CD8-positive, alpha-beta memory T cell (primary cell): ENCODE measurements at regions not wholly inside any gene's neighbourhood (a gene's known extent, or its start where the extent isn't known, plus 50 kb on each side); places are given as distances from the start of the nearest gene placed in this dataset.
"Not testable (repeated sequence)": the region's sequence is repeated elsewhere in the genome, so short reads cannot be mapped to it uniquely, and the experiment has no call there.

Experiments used
- CTCF ChIA-PET: fragments of 350-600 bp; sonication (Branson Sonifier 250); formaldehyde crosslinking; loops from one replicate; lab custom pipeline; 2021; ENCODE audit warnings: antibody characterized with exemption; lab: Charles Lee
- POLR2A ChIA-PET: fragments of 350-600 bp; sonication (Branson Sonifier 250); formaldehyde crosslinking; loops from one replicate; lab custom pipeline; 2021; ENCODE audit warnings: antibody characterized with exemption; lab: Charles Lee
- DNase-seq, 5 donors: peaks; one replicate each; pipeline versions ENCODE4 v3.0.0 to v3.0.0-alpha.2; 2020 to 2022; ENCODE audit warnings: mixed read lengths in 1 of 5
- H3K27ac ChIP-seq: one replicate; pipeline ENCODE4 v1.7.0; 2013; ENCODE audit warnings: low read depth, mild to moderate bottlenecking, low read length, moderate library complexity
- H3K27me3 ChIP-seq: 2 replicates; pipeline ENCODE4 v1.7.0; 2013; ENCODE audit warnings: low read length, mild to moderate bottlenecking; ENCODE audit not compliant: insufficient read depth, poor library complexity, severe bottlenecking
- H3K36me3 ChIP-seq: 2 replicates; pipeline ENCODE4 v1.7.0; 2013; ENCODE audit warnings: mild to moderate bottlenecking, low read length, moderate library complexity; ENCODE audit not compliant: insufficient read depth
- H3K4me1 ChIP-seq: 2 replicates; pipeline ENCODE4 v1.7.0; 2013; ENCODE audit warnings: mild to moderate bottlenecking, low read length, moderate library complexity; ENCODE audit not compliant: insufficient read depth
- H3K4me3 ChIP-seq: 2 replicates; pipeline ENCODE4 v1.7.0; 2013; ENCODE audit warnings: mild to moderate bottlenecking, low read length
- H3K9me3 ChIP-seq: 2 replicates; pipeline ENCODE4 v1.7.0; 2013; ENCODE audit warnings: mild to moderate bottlenecking, low read length
- H3K27ac Mint-ChIP-seq, 8 donors: one replicate each; pipeline ENCODE4 v1.8.0; 2020 to 2021; ENCODE audit warnings: mixed read lengths in 8 of 8, mild to moderate bottlenecking in 6 of 8, inconsistent platforms in 3 of 8, moderate library complexity in 3 of 8
- H3K27me3 Mint-ChIP-seq, 2 donors: one replicate each; pipeline ENCODE4 v1.8.0; 2020 to 2021; ENCODE audit warnings: mixed read lengths in 2 of 2, mild to moderate bottlenecking in 1 of 2, moderate library complexity in 1 of 2
- H3K36me3 Mint-ChIP-seq, 3 donors: one replicate each; pipeline ENCODE4 v1.8.0; 2020 to 2021; ENCODE audit warnings: mixed read lengths in 3 of 3, inconsistent platforms in 1 of 3, mild to moderate bottlenecking in 1 of 3
- H3K4me1 Mint-ChIP-seq, 3 donors: one replicate each; pipeline ENCODE4 v1.8.0; 2020 to 2021; ENCODE audit warnings: mixed read lengths in 3 of 3, inconsistent platforms in 1 of 3, mild to moderate bottlenecking in 1 of 3
- H3K4me3 Mint-ChIP-seq, 7 donors: one replicate each; pipeline ENCODE4 v1.8.0; 2020 to 2021; ENCODE audit warnings: mixed read lengths in 7 of 7, mild to moderate bottlenecking in 6 of 7, moderate library complexity in 4 of 7, inconsistent platforms in 2 of 7
- H3K9me3 Mint-ChIP-seq, 5 donors: one replicate each; pipeline ENCODE4 v1.8.0; 2020 to 2022; ENCODE audit warnings: mixed read lengths in 5 of 5, mild to moderate bottlenecking in 3 of 5, moderate library complexity in 2 of 5, inconsistent platforms in 1 of 5

DNA sequence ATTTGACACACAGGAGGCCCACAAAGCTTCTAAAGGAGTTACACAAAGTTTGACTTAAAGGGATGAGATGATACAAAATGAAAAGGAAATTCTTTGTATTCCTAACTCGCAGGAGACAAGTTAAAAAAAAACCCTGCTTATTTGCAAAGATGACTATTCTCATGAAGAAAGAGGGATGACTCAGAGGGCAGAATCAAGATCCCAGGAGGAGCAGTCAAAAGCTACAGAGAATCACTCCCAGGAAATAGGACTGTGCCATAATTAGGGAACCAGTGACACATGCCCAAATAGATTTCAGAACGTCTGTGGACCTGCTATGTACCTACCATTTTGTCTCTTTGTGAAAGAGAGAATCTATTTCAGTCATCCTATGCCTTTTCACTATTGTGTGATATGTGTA is 103.5 kb upstream of the ARRDC3 start:
- H3K9me3 Mint-ChIP-seq = no peaks in the 10 kb centered on the region
- H3K27me3 ChIP-seq = no peaks in the 10 kb centered on the region
- H3K36me3 Mint-ChIP-seq = peaks cover 0 to 15% (median 0%) of the 10 kb centered on the region in 3 donors
- H3K4me3 ChIP-seq = no peak overlapping the region
- no peak overlapping the region for H3K4me3 Mint-ChIP-seq
- ChIA-PET POLR2A (no interaction called here), CTCF (no interaction called here)
- no peaks in the 10 kb centered on the region for H3K4me1 ChIP-seq
- H3K27ac ChIP-seq = no peak overlapping the region
- H3K4me1 Mint-ChIP-seq = peaks cover 4 to 8% (median 7%) of the 10 kb centered on the region in 3 donors
- no peaks in the 10 kb centered on the region for H3K36me3 ChIP-seq
- DNase-seq = no peak
- no peaks in the 10 kb centered on the region for H3K9me3 ChIP-seq
- H3K27ac Mint-ChIP-seq = no peak overlapping the region
- H3K27me3 Mint-ChIP-seq = peaks cover 2 to 8% of the 10 kb centered on the region in 2 donors

DNA sequence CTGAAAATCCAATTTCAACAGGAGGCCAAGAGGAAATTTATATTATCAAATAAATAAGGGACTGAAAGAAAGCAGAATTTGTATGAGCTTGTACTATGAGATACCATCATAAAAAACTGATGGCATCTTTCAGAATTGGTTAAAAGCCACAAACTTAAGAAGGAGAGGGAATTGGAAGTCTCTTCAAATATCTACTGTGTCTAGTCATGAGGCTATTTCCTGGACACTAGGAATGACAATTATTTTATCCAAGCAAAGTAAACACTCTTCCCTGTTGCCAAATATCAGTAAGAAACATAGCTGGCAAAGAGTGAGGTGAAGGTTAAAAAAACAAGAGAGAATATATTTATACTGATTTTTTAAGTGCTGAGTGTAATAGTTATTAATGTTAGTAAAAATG is 101.5 kb upstream of the ARRDC3 start:
- Histone ChIP-seq H3K27me3 (no peaks in the 10 kb centered on the region), H3K9me3 (no peaks in the 10 kb centered on the region), H3K36me3 (no peaks in the 10 kb centered on the region), H3K4me3 (no peak overlapping the region), H3K4me1 (no peaks in the 10 kb centered on the region), H3K27ac (no peak overlapping the region)
- POLR2A ChIA-PET = no interaction called here
- peaks cover 0 to 19% (median 0%) of the 10 kb centered on the region in 3 donors for H3K36me3 Mint-ChIP-seq
- CTCF ChIA-PET = no interaction called here
- H3K27me3 Mint-ChIP-seq = peaks cover 2 to 8% of the 10 kb centered on the region in 2 donors
- no peak overlapping the region for H3K4me3 Mint-ChIP-seq
- no peak overlapping the region for H3K27ac Mint-ChIP-seq
- DNase-seq = no peak
- H3K9me3 Mint-ChIP-seq = no peaks in the 10 kb centered on the region
- peaks cover 2 to 6% (median 3%) of the 10 kb centered on the region in 3 donors for H3K4me1 Mint-ChIP-seq

DNA sequence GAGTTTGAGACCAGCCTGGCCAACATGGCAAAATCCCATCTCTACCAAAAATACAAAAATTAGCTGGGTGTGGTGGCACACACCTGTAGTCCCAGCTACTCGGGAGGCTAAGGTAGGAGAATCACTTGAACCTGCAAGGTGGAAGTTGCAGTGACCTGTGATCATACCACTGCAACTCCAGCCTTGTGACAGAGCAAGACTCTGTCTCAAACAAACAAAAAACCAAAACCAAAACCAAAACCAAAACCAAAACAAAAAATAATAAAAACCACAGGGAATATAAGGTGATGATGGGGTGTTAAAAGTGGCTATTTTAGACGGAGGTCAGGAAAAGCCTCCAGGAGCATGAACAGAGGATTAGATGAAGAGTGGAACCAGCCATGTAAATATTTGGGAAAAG is 96.3 kb upstream of the ARRDC3 start:
- H3K9me3 Mint-ChIP-seq, H3K27me3 Mint-ChIP-seq, CTCF ChIA-PET, H3K27ac ChIP-seq, DNase-seq, POLR2A ChIA-PET, H3K36me3 ChIP-seq, H3K4me3 ChIP-seq, H3K9me3 ChIP-seq, H3K4me1 ChIP-seq, H3K27me3 ChIP-seq: not testable (repeated sequence)
- H3K36me3 Mint-ChIP-seq = peaks cover 0 to 14% (median 0%) of the 10 kb centered on the region in 3 donors
- peaks cover 8 to 13% (median 8%) of the 10 kb centered on the region in 3 donors for H3K4me1 Mint-ChIP-seq
- H3K27ac Mint-ChIP-seq = peak overlapping the region in 4 of 8 donors; percentile 13 to 84 (median 62)
- peak overlapping the region in 3 of 7 donors; percentile 23 to 35 (median 27) for H3K4me3 Mint-ChIP-seq

DNA sequence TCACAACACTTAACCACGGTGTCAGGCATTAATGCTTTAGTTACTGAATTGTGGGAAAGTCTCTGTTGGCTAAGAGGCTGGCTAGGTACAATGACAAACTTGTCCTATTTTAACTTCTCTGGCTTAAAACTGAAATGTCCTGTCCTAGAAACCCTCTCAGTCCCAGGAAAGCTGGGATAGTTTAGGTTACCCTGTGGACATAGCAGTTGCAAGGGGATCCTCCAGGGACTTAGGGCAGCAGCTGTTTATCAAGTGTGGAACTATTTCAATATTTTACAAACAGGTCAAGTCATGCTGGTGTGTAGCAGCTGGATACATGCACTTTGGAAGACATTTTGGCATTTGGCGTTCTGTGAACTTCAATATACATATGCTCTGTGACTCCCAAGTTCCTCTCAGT is 95.0 kb upstream of the ARRDC3 start:
- Mint-ChIP-seq H3K36me3 (peaks cover 0 to 12% (median 0%) of the 10 kb centered on the region in 3 donors), H3K9me3 (peaks cover 0 to 2% (median 0%) of the 10 kb centered on the region in 5 donors), H3K4me1 (peaks cover 8 to 13% (median 8%) of the 10 kb centered on the region in 3 donors), H3K4me3 (no peak overlapping the region), H3K27me3 (peaks cover 0 to 4% of the 10 kb centered on the region in 2 donors), H3K27ac (no peak overlapping the region)
- DNase-seq = no peak
- no peaks in the 10 kb centered on the region for H3K4me1 ChIP-seq
- ChIA-PET CTCF (no interaction called here), POLR2A (no interaction called here)
- no peak overlapping the region for H3K4me3 ChIP-seq
- H3K27ac ChIP-seq = no peak overlapping the region
- H3K36me3 ChIP-seq = no peaks in the 10 kb centered on the region
- no peaks in the 10 kb centered on the region for H3K27me3 ChIP-seq
- H3K9me3 ChIP-seq = no peaks in the 10 kb centered on the region

DNA sequence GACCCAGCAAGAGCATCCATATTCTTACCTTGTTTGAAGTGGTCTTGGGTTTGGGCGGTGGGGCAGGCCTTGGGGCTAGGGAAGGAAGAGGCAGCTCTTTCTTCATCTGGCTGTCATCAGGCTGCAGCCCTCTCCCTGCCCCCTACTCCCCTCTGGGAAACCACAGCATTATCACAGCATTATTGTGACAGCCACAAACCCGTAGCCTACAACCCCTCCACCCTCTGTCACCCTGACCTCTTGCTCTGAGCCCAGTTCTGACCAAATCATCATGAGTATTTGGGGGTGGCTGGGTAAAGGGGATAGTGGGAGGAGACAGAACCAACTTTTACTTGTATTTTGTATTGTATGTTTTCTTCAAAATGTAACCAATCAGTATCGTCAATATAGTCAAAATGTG is 94.3 kb upstream of the ARRDC3 start:
- no peaks in the 10 kb centered on the region for H3K36me3 ChIP-seq
- POLR2A ChIA-PET = no interaction called here
- H3K4me3 ChIP-seq = no peak overlapping the region
- Mint-ChIP-seq H3K27ac (no peak overlapping the region), H3K4me1 (peaks cover 8 to 13% (median 8%) of the 10 kb centered on the region in 3 donors), H3K27me3 (peaks cover 0 to 4% of the 10 kb centered on the region in 2 donors), H3K4me3 (no peak overlapping the region), H3K36me3 (peaks cover 0 to 12% (median 0%) of the 10 kb centered on the region in 3 donors), H3K9me3 (peaks cover 0 to 2% (median 0%) of the 10 kb centered on the region in 5 donors)
- CTCF ChIA-PET = no interaction called here
- H3K4me1 ChIP-seq = no peaks in the 10 kb centered on the region
- H3K9me3 ChIP-seq = no peaks in the 10 kb centered on the region
- DNase-seq = no peak
- no peak overlapping the region for H3K27ac ChIP-seq
- H3K27me3 ChIP-seq = no peaks in the 10 kb centered on the region

DNA sequence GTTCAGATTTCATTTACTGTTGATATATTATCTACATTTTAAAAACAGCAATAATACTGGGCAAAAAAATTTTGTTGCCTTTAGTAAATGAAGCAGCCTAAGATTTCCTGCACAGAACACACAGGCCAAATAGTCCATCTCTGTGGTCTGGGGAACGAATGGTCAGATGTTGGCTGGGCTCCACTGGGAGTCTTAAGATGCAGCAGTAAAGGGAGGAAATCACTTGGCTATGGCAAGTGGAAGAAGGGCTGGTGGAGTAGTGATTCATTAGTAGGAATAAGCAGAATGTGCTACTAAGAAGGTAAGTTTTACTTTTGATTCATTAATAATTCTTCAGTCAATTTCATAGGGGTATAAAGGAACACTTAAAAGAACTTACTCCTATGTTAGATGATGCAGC is 91.1 kb upstream of the ARRDC3 start:
- H3K4me3 ChIP-seq = no peak overlapping the region
- peaks cover 0 to 8% of the 10 kb centered on the region in 2 donors for H3K27me3 Mint-ChIP-seq
- H3K9me3 ChIP-seq = no peaks in the 10 kb centered on the region
- peaks cover 0 to 8% (median 0%) of the 10 kb centered on the region in 3 donors for H3K36me3 Mint-ChIP-seq
- no peak for DNase-seq
- H3K9me3 Mint-ChIP-seq = peaks cover 0 to 2% (median 0%) of the 10 kb centered on the region in 5 donors
- H3K27me3 ChIP-seq = no peaks in the 10 kb centered on the region
- peak overlapping the region in 1 of 8 donors; percentile 57 for H3K27ac Mint-ChIP-seq
- H3K36me3 ChIP-seq = no peaks in the 10 kb centered on the region
- ChIA-PET POLR2A (no interaction called here), CTCF (no interaction called here)
- peaks cover 4 to 5% (median 4%) of the 10 kb centered on the region in 3 donors for H3K4me1 Mint-ChIP-seq
- peaks cover 2% of the 10 kb centered on the region for H3K4me1 ChIP-seq
- H3K27ac ChIP-seq = no peak overlapping the region
- H3K4me3 Mint-ChIP-seq = peak overlapping the region in 1 of 7 donors; percentile 73

DNA sequence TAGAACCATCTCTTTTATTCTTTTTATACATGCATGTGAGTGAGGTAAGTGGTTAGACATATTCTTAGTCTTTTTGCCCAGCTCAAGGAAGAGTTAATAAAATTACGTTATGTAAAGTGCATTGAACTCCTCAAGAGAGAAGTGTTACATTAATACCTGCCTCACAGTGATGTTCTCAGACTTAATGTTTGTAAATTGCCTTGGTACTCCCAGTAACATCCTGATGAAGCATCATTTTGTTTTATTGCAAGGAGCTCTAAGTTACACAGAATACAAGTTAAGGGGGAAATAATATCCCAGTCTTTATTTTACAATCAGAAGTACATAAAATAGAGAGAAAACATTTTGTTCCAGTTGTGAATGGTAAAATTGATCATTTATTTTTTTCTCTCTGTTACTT is 89.5 kb upstream of the ARRDC3 start:
- Mint-ChIP-seq H3K4me1 (peaks cover 8 to 12% (median 10%) of the 10 kb centered on the region in 3 donors), H3K27me3 (peaks cover 1 to 15% of the 10 kb centered on the region in 2 donors), H3K36me3 (peaks cover 0 to 8% (median 0%) of the 10 kb centered on the region in 3 donors), H3K27ac (no peak overlapping the region), H3K9me3 (peaks cover 0 to 2% (median 0%) of the 10 kb centered on the region in 5 donors), H3K4me3 (no peak overlapping the region)
- POLR2A ChIA-PET = no interaction called here
- no peak overlapping the region for H3K4me3 ChIP-seq
- H3K9me3 ChIP-seq = no peaks in the 10 kb centered on the region
- CTCF ChIA-PET = no interaction called here
- no peaks in the 10 kb centered on the region for H3K36me3 ChIP-seq
- H3K27me3 ChIP-seq = no peaks in the 10 kb centered on the region
- H3K27ac ChIP-seq = no peak overlapping the region
- no peak for DNase-seq
- H3K4me1 ChIP-seq = peaks cover 6% of the 10 kb centered on the region

DNA sequence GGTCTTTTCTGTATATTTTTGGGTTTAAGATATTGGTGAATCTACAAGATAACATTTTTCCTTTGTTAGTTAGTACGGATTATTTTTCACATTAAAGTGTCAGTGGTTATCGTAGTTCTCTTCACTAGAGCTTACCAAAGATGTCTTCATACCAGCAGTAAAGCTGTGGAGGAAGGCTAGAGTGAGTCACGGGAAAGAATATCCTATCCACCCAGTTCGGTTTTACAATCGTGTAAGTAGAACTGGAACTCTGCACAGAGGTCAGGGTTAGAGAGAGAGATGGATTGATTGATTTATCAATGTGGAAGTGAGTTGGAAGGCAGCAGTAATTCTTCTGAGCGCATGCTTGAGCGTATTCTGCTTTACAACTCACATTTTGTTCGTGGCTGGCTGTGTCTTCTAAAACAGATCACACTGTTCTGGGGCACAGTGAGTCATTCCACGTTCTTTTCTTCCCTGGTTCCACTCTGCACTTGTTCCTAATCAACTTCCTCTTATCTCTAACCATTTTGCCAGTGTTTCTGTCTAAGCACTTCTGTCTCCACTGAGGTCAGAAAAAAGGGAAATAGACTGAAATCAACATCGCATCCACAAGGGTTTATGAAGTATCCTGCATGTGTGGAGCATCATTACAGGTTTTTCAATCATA is 86.5 kb upstream of the ARRDC3 start:
- H3K27ac Mint-ChIP-seq = peak overlapping the region in 1 of 8 donors; percentile 7
- Histone ChIP-seq H3K36me3 (no peaks in the 10 kb centered on the region), H3K4me3 (no peak overlapping the region), H3K27me3 (no peaks in the 10 kb centered on the region), H3K4me1 (peaks cover 6% of the 10 kb centered on the region), H3K9me3 (no peaks in the 10 kb centered on the region), H3K27ac (no peak overlapping the region)
- H3K27me3 Mint-ChIP-seq = peaks cover 1 to 15% of the 10 kb centered on the region in 2 donors
- H3K4me1 Mint-ChIP-seq = peaks cover 5 to 12% (median 10%) of the 10 kb centered on the region in 3 donors
- DNase-seq = no peak
- ChIA-PET CTCF (no interaction called here), POLR2A (no interaction called here)
- no peaks in the 10 kb centered on the region for H3K9me3 Mint-ChIP-seq
- peak overlapping the region in 1 of 7 donors; percentile 19 for H3K4me3 Mint-ChIP-seq
- H3K36me3 Mint-ChIP-seq = peaks cover 0 to 3% (median 0%) of the 10 kb centered on the region in 3 donors
